ENCODE measurements at regions not wholly inside any gene's neighbourhood (a gene's known extent, or its start where the extent isn't known, plus 50 kb on each side); places are given as distances from the start of the nearest gene placed in this dataset.
"Not testable (repeated sequence)": the region's sequence is repeated elsewhere in the genome, so short reads cannot be mapped to it uniquely, and the experiment has no call there.

- TF ChIP-seq CTCF (IDR thresholded peaks at IDR 0.05) (no peak), ZFX (IDR thresholded peaks at IDR 0.05; ENCODE audit: borderline replicate concordance) (no peak)
- H3K27ac ChIP-seq: no peak overlapping the region
Observed at GRCh38 chr14:30064454-30064853, 136.8 kb upstream of the PRKD1 start.

GRCh38 chr14:30069536-30069935, 141.9 kb upstream of the PRKD1 start:
- TF ChIP-seq ZFX (IDR thresholded peaks at IDR 0.05; ENCODE audit: borderline replicate concordance): no peak
- no peak for TF ChIP-seq CTCF (IDR thresholded peaks at IDR 0.05)
- H3K27ac ChIP-seq: no peak overlapping the region

GRCh38 chr14:30072454-30072853, 144.8 kb upstream of the PRKD1 start:
- not testable (repeated sequence) for H3K27ac ChIP-seq

GRCh38 chr14:30077946-30078345, 150.3 kb upstream of the PRKD1 start:
- TF ChIP-seq ZFX (IDR thresholded peaks at IDR 0.05; ENCODE audit: borderline replicate concordance) (no peak), CTCF (IDR thresholded peaks at IDR 0.05) (no peak)
- H3K27ac ChIP-seq: no peak overlapping the region

GRCh38 chr14:30078811-30079402, 151.3 kb upstream of the PRKD1 start:
- no peak for TF ChIP-seq CTCF (IDR thresholded peaks at IDR 0.05)
- TF ChIP-seq ZFX (IDR thresholded peaks at IDR 0.05; ENCODE audit: borderline replicate concordance): no peak
- no peak overlapping the region for H3K27ac ChIP-seq

GRCh38 chr14:30082486-30082885, 154.8 kb upstream of the PRKD1 start:
- TF ChIP-seq ZFX (IDR thresholded peaks at IDR 0.05; ENCODE audit: borderline replicate concordance): no peak
- TF ChIP-seq CTCF (IDR thresholded peaks at IDR 0.05): no peak
- H3K27ac ChIP-seq: no peak overlapping the region

GRCh38 chr14:30084811-30085210, 157.2 kb upstream of the PRKD1 start:
- TF ChIP-seq ZFX (IDR thresholded peaks at IDR 0.05; ENCODE audit: borderline replicate concordance): no peak
- no peak for TF ChIP-seq CTCF (IDR thresholded peaks at IDR 0.05)
- H3K27ac ChIP-seq: no peak overlapping the region

GRCh38 chr14:30085943-30086342, 158.3 kb upstream of the PRKD1 start:
- no peak overlapping the region for H3K27ac ChIP-seq
- TF ChIP-seq ZFX (IDR thresholded peaks at IDR 0.05; ENCODE audit: borderline replicate concordance): no peak
- no peak for TF ChIP-seq CTCF (IDR thresholded peaks at IDR 0.05)
